B cell (primary cell): ENCODE measurements at regions not wholly inside any gene's neighbourhood (a gene's known extent, or its start where the extent isn't known, plus 50 kb on each side); places are given as distances from the start of the nearest gene placed in this dataset.

Experiments
- ATAC-seq: fragments of 200-7000 bp; cut with Tn5 transposase; one replicate; pipeline ENCODE4 v1.10.0; 2021; ENCODE audit warnings: low read depth, mild to moderate bottlenecking, moderate number of reproducible peaks, moderate library complexity
- CTCF ChIA-PET: fragments of 350-600 bp; sonication (Branson Sonifier 250); formaldehyde crosslinking; loops from one replicate; lab custom pipeline; 2021; ENCODE audit warnings: antibody characterized with exemption, inconsistent platforms; lab: Charles Lee
- POLR2A ChIA-PET: fragments of 350-600 bp; sonication (Branson Sonifier 250); formaldehyde crosslinking; loops from one replicate; lab custom pipeline; 2021; ENCODE audit warnings: antibody characterized with exemption; lab: Charles Lee
- DNase-seq: peaks from one replicate; pipeline ENCODE4 v3.0.0; 2013
- H2AFZ ChIP-seq: 2 replicates; pipeline ENCODE4 v1.6.1; 2012; ENCODE audit warnings: mild to moderate bottlenecking, low read depth, low read length; ENCODE audit not compliant: insufficient read depth, poor library complexity, severe bottlenecking
- H3K27ac ChIP-seq, 2 donors: 1 replicate in 1 of 2; 2 replicates in 1 of 2; pipeline ENCODE4 v1.5.1; 2012 to 2013; ENCODE audit warnings: low read length in 2 of 2, mild to moderate bottlenecking in 2 of 2, moderate library complexity in 1 of 2
- H3K27me3 ChIP-seq, 4 experiments: fragments of 200-600 bp in 1 of 4; sonication (generic) in 1 of 4; replicated peaks in 1 of 4; 1 replicate in 2 of 4; 2 replicates in 2 of 4; pipeline versions ENCODE4 v1.6.1 to v1.7.0; 2013 to 2016; ENCODE audit warnings: low read length in 3 of 4, mild to moderate bottlenecking in 2 of 4, mixed read lengths in 1 of 4, moderate library complexity in 1 of 4; ENCODE audit not compliant: insufficient read depth in 4 of 4, control insufficient read depth in 3 of 4; ENCODE audit errors: control extremely low read depth in 1 of 4
- H3K36me3 ChIP-seq, 2 experiments: replicated peaks in 1 of 2; 1 replicate in 1 of 2; 2 replicates in 1 of 2; pipeline versions ENCODE4 v1.6.1 to v1.7.1; 2013; ENCODE audit warnings: low read length in 1 of 2; ENCODE audit not compliant: insufficient read depth in 2 of 2, control insufficient read depth in 1 of 2; ENCODE audit errors: control extremely low read depth in 1 of 2, extremely low read depth in 1 of 2
- H3K4me1 ChIP-seq, 2 donors: fragments of 200-600 bp in 1 of 2; sonication (generic) in 1 of 2; 1 replicate in 1 of 2; 2 replicates in 1 of 2; pipeline versions ENCODE4 v1.5.1 to v1.6.1; 2013 to 2017; ENCODE audit warnings: low read length in 2 of 2; ENCODE audit not compliant: control insufficient read depth in 2 of 2, insufficient read depth in 2 of 2
- H3K4me2 ChIP-seq: replicated peaks from 2 replicates; pipeline ENCODE3; 2012; ENCODE audit warnings: mild to moderate bottlenecking, low read depth, low read length; ENCODE audit not compliant: poor library complexity, severe bottlenecking
- H3K4me3 ChIP-seq, 5 experiments: fragments of 200-600 bp in 1 of 5; sonication (generic) in 1 of 5; 1 replicate in 3 of 5; 2 replicates in 2 of 5; pipeline versions ENCODE4 v1.5.1 to v1.7.0; 2011 to 2016; ENCODE audit warnings: low read length in 4 of 5, mild to moderate bottlenecking in 4 of 5, low read depth in 2 of 5, control low read depth in 1 of 5, moderate library complexity in 1 of 5; ENCODE audit not compliant: insufficient read depth in 1 of 5; ENCODE audit errors: control extremely low read depth in 1 of 5, extremely low read depth in 1 of 5
- H3K79me2 ChIP-seq: fragments of 200-600 bp; sonication (generic); one replicate; pipeline ENCODE4 v1.6.0; 2016; ENCODE audit warnings: low read length; ENCODE audit not compliant: control insufficient read depth, insufficient read depth
- H3K9ac ChIP-seq: fragments of 200-600 bp; sonication (generic); 2 replicates; pipeline ENCODE4 v1.6.1; 2017; ENCODE audit warnings: mild to moderate bottlenecking, low read length, moderate library complexity
- H3K9me3 ChIP-seq, 3 donors: one replicate each; pipeline versions ENCODE4 v1.6.1 to v1.7.1; 2013; ENCODE audit warnings: low read length in 2 of 3; ENCODE audit not compliant: control insufficient read depth in 2 of 3, insufficient read depth in 1 of 3; ENCODE audit errors: control extremely low read depth in 1 of 3
- H4K20me1 ChIP-seq: 2 replicates; pipeline ENCODE4 v1.6.0; 2012; ENCODE audit warnings: mild to moderate bottlenecking, low read length; ENCODE audit not compliant: insufficient read depth, control insufficient read depth, poor library complexity, severe bottlenecking
- H3K27ac Mint-ChIP-seq: one replicate; pipeline ENCODE4 v1.8.0; 2021; ENCODE audit warnings: mixed read lengths
- H3K27me3 Mint-ChIP-seq: one replicate; pipeline ENCODE4 v1.8.0; 2021; ENCODE audit warnings: mixed read lengths
- H3K4me1 Mint-ChIP-seq: one replicate; pipeline ENCODE4 v1.8.0; 2021; ENCODE audit warnings: mixed read lengths
- H3K4me3 Mint-ChIP-seq: one replicate; pipeline ENCODE4 v1.8.0; 2021; ENCODE audit warnings: mixed read lengths
- H3K9me3 Mint-ChIP-seq: one replicate; pipeline ENCODE4 v1.8.0; 2022; ENCODE audit warnings: mixed read lengths; ENCODE audit not compliant: insufficient read depth
- CTCF ChIP-seq: fragments of 200-600 bp; IDR thresholded peaks from one replicate; pipeline ENCODE4 v1.8.0; 2022; ENCODE audit warnings: antibody characterized with exemption, mild to moderate bottlenecking
- EZH2 ChIP-seq: IDR thresholded peaks from 2 replicates; pipeline ENCODE4 v1.6.1; 2012; ENCODE audit warnings: borderline replicate concordance, low read depth, mild to moderate bottlenecking, moderate library complexity, low read length; ENCODE audit not compliant: insufficient read depth, poor library complexity, severe bottlenecking
- WGBS: methylation state at CpG from one replicate; pipeline ENCODE4 v1.1.5; 2013; ENCODE audit warnings: missing lambda C conversion rate; ENCODE audit not compliant: insufficient coverage; 5-methylcytosine and 5-hydroxymethylcytosine counted together
- intact Hi-C: fragments of 100-400 bp; cut with micrococcal nuclease; formaldehyde crosslinking; loops from one replicate; pipeline ENCODE4 v1.10.0; 2022

DNA sequence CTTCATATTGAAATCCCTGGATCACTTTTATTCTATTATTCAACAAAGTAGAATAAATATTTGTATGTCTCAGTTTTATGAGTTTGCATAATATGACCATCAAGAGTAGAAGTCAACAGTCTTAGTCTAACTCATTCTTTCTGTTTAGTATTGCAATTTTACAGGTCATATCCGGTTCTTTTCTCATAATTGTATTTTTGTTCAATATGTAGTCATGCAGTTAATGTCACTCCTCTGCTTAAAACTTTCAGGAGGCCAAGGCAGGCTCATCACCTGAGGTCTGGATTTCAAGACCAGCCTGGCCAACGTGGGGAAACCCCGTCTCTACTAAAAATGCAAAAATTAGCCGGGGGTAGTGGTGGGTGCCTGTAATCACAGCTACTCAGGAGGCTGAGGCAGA lies 148.4 kb upstream of the TRPM3 start:
- intact Hi-C loops = no loop called here
- no peaks in the 10 kb centered on the region for H3K9me3 ChIP-seq
- no peak overlapping the region for H3K4me3 ChIP-seq
- H3K27ac Mint-ChIP-seq = no peak overlapping the region
- DNase-seq (no peak), ATAC-seq (no peak)
- no peaks in the 10 kb centered on the region for H3K79me2 ChIP-seq
- no peak overlapping the region for H3K4me3 Mint-ChIP-seq
- H3K36me3 ChIP-seq = no peaks in the 10 kb centered on the region
- no peaks in the 10 kb centered on the region for H3K9me3 Mint-ChIP-seq
- H3K9ac ChIP-seq = no peak overlapping the region
- no peaks in the 10 kb centered on the region for H3K4me1 Mint-ChIP-seq
- ChIA-PET CTCF (no interaction called here), POLR2A (no interaction called here)
- no peaks in the 10 kb centered on the region for H4K20me1 ChIP-seq
- H3K4me1 ChIP-seq = no peaks in the 10 kb centered on the region
- H3K4me2 ChIP-seq = no peak overlapping the region
- 67% methylated on average over 1 of the region's 4 CpGs for WGBS
- H3K27me3 Mint-ChIP-seq = no peaks in the 10 kb centered on the region
- H3K27me3 ChIP-seq = no peaks in the 10 kb centered on the region
- no peak overlapping the region for H2AFZ ChIP-seq
- TF ChIP-seq EZH2 (no peak), CTCF (no peak)
- no peak overlapping the region for H3K27ac ChIP-seq

DNA sequence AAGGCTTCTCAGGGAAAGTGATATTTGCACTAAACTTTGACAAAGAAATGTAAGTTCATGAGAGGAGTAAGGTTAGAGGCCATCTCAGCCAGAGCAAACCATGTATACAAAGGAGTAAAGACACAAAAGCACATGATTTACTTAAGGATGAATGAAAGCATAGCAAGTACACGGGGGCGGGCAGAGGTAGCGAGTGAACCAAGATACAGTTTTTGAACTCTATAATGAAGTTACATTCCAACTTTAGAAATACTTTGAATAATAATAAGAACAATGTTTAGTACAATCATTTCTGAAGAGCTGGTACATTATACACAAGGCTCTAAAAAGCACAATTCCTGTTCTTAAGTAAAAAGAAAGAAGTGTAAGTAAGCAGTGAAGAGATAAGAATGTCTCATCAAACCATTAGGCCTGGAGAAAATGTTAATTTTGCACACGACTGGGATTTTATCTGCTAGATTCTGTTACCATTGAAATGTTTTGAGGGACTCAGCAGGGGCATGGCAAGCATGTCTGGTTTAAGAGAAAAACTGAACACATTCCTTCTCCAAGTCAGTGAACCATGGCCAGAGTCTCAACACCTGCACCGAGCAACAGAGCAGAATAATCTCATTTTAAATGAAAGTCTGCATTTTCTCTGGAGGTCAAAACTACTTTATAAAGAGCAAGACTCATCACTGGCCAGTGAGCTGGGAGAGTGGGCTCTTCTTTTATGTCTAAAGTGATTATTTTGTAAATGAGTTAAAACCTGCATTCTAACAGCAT lies 147.6 kb upstream of the TRPM3 start:
- ATAC-seq (no peak), DNase-seq (no peak)
- no CpG with 5 or more reads among the region's 5 CpGs for WGBS
- Histone ChIP-seq H3K9me3 (no peaks in the 10 kb centered on the region), H3K4me1 (no peaks in the 10 kb centered on the region), H3K27me3 (no peaks in the 10 kb centered on the region), H3K27ac (no peak overlapping the region), H3K4me3 (no peak overlapping the region), H3K4me2 (no peak overlapping the region), H3K36me3 (no peaks in the 10 kb centered on the region), H2AFZ (no peak overlapping the region), H4K20me1 (no peaks in the 10 kb centered on the region), H3K79me2 (no peaks in the 10 kb centered on the region), H3K9ac (no peak overlapping the region)
- Mint-ChIP-seq H3K4me3 (no peak overlapping the region), H3K27ac (no peak overlapping the region), H3K4me1 (no peaks in the 10 kb centered on the region), H3K9me3 (no peaks in the 10 kb centered on the region), H3K27me3 (no peaks in the 10 kb centered on the region)
- TF ChIP-seq EZH2 = no peak
- TF ChIP-seq CTCF = no peak
- ChIA-PET CTCF (interaction anchor here (2.7 kb wide), 1 partner anchor 16 kb away, joined by 9 read pairs; no protein-coding TSS in a partner anchor), POLR2A (no interaction called here)
- intact Hi-C loops = no loop called here
